Suppressor macrophage treated with lipopolysaccharide for 1 hour (primary cell): ENCODE measurements at regions not wholly inside any gene's neighbourhood (a gene's known extent, or its start where the extent isn't known, plus 50 kb on each side); places are given as distances from the start of the nearest gene placed in this dataset.

Experiments used
- DNase-seq, 3 donors: peaks; one replicate each; pipeline ENCODE4 v3.0.0-alpha.2; 2020 to 2022

DNA sequence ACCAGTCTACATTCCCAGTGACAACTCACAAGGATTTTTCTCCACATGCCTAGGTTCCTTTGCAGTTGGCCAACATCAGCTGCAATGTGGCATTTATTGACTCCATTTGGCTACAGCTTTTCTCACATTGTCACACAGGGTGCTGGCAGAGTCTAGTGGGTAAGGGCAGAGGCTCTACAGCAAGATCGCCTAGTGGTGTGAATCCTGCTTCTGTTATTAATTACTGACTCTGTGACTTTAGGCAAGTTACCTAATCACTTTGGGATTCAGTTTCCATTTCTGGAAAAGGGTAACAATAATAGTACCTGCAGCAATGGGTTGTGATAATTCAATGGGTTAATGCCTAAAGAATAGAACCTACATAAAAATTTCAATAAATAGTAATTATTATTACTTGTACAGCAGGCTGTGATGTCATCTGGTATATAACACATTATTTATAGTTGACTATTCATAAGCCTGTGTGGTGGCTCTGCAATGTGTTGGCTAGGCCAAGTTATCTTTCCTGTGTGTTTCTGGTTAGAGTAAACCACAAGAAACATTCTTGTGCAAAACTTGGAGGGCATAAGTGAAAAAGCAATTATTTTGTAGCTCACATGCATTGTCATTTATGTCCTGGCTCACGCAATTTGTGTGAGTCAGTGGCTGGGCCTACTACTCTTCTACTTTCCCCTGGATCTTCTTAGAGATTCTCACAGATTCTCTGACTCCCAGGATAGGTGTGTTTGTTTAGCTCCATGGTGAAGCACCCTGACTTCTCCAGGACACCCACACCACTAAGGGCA, 59.5 kb downstream of the PTGS2 start:
- DNase-seq: peak; percentile 59 to 90 (median 71)

DNA sequence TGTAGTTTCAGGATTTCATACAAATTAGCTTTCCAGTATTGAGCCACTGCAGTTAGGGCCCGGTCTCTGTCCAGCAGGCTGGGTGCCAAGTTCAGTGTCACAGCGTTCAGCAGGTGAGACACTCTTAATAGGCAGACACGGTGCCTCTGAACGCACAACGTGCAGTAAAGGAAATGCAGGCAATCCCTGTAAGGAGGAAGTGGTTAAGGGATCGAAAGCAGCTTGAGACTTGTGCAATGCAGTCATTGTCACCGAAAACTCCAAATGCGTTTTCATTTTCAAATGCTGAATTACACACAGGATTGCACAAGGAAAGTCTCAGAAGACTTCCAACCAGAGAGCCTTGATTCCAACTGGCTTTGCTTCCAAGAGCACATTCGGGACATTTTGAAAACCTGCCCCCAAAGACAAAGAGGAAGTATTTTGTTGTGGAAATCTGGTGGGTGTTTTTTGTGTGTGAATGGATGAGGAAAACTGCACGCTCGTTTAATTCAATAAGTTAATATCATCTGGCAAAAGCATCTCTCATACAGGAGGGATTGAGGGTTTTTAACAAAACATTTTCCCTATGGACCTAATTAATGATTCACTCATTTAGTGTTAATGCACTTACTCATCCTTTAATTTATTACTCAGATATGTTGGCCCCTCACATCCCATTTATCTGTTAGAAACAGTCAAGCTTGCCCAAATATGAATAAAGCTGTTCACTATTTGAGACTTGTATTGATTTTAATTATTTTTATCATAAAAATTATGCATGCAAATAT, 61.6 kb downstream of the PTGS2 start:
- peak; percentile 91 to 99 (median 98) for DNase-seq

DNA sequence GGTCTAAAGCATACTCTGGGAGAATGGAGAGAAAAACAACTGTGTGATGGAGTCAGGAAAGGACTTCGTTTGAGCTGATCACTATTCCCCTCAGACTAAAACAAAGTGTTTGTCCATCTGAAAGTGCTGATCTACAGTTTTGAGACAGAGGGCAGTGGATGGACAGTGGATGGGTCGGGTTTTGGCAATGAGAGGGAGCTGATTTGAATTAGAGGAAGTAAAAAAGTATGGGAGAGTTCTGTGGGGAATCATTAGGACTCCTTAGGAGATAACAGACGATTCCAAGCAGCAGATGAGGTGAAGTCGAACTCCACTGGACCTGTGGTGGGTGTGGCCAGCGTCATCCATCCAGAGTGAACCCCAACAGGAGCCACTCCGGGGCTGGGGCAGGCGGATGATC, 62.3 kb downstream of the PTGS2 start:
- peak; percentile 55 to 75 (median 65) for DNase-seq

DNA sequence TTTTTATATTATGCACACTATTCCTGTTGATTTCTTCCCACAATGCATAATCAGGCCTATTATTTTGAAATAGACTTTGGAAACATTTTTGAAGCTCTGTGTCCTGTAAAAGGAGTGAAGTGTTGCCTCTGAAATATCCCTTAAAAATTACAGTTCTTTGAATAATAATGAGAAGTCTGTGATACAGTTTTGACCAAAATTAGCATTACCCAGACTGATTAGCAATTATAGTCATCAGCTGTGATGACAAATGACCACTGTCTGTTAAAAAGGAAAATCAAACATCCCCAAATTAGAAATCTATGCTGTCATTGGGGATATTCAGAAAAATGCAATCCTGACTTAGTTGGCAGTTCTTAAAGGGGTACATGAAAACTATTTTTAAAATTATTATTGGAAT, 63.7 kb downstream of the PTGS2 start:
- DNase-seq: peak; percentile 51 to 89 (median 81)

DNA sequence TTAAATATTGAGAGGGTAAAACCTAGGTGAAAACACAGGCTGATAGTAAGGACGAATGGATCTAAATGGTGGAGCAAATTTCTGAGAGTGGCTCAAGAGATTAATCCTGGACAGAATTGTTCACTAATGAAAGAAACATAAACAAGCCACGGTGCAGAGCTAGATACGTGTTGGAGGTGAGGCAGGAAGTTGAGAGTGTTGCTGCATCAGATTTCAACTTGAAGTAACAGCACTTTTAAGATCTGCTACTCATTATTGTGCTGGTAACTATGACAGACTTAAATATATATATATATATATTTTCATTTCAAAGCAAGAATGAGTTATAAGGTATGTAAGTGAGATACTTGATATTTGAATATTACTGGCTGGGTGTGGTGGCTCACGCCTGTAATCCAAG, 64.9 kb downstream of the PTGS2 start:
- DNase-seq: no peak

DNA sequence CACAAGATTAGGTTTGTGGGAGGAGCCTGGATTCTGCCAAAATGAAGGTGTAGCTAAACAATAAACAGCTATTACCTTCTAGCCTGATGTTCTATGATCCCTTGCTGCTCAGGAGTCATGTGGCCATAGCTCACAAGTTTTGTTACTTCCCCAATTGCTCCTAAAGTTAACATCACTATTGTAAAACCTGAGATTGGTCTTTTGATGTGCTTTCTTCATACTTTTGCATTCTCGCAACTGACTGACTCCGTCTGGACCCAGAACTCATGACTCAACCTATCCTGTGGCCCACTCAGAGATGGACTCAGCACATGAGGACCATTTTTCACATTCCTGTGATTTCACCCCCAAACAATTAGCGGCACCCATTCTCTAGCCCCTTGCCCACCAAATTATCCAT, 69.1 kb downstream of the PTGS2 start:
- DNase-seq: peak in 2 of 3 donors; percentile 11 to 50

DNA sequence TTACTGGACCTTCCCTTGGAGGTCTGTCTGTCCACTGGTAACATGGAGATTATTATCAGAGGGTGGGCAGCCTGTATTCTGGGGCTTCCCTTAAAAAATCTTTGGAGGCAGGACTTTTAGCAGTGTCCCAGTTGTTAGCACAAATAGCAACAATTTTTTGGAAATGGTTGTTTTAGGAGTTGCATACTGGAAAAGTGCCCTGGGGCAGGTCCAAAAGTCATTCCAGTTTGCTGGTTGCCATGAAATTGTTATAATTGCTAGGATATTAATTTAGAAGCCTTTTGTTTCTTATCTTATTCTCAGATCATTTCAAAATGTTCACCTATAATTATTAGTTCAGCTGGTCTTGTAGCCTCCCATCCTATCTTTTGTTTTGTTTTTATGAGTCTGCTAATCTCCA, 71.0 kb downstream of the PTGS2 start:
- no peak for DNase-seq

DNA sequence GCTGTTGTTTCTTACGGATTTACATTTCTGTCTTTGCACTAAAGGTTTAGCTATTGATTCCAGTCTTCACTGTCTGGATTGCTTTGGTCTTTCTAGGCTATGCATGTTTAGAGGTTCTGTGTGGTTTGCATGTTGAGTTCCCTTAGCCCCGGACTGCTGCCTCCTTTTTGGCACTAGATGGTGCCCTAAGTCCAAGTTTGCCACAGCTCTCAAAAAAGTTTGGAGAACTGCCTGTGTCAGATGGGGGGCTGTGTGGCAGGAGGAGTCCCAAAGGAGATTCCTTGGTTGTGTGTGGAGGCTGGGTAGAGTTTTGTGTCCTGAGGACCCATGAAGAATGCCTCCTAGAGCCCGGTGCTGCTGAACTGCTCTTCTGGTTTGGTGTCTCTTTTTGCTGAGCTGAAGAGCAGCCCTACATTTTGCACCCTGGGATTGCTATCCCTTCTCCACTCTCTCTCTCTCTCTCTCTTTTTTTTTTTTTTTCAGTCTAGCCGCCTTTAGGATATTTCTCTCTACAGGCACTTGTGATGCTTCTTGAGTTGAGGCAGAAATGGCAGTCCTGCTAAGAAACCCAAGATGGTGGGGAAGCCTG, 74.4 kb downstream of the PTGS2 start:
- DNase-seq: peak; percentile 81 to 83 (median 81)

DNA sequence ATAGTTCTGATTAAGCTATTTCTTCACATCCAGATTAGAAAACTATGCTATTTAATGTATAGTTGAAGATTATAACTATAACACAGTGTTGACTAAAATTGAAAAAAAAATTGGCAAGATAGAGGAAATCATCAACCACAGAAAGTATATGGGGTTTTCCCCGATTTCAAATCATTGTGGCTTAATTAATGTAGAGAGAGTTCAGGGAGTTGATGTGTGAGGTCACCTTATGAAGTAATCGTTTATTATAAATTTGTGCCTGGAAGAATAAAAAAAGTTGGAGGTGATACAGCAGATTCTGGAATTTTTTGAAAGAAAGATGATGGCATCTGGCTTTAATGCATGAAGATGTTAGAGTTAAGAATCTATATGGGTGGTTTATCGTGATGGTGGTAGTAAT, 84.3 kb downstream of the PTGS2 start:
- peak; percentile 55 to 81 (median 71) for DNase-seq

DNA sequence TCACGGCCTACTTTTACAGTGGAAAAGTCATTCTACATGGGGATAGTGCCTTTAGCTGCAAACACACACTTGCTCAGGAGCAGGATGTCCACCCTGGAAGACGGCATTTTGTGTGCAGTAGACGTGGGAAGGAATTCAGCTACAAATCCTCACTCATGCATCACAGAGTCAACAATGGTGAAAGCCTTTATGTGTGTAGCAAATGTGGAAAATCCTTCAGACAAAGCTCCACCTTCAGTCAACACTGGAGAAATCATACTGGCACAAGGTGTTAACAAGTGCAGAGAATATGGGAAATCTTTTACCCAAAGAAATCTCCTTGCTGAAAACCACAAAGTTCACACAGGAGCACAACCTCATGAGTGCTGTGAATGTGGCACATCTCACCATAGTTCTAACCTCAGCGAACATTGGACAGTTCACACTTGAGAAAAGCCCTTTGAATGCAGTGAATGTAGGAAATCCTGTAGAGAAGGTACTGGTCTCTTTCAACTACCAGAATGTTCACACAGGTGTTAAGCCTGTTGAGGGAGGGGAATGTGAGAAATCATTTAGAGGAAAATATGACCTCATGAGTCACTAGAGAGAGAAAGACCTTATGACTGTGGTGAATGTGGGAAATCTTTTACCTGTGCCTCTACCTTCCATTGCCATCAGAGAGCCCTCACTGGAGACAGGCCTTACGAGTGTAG, 101.8 kb downstream of the PTGS2 start:
- no peak for DNase-seq

DNA sequence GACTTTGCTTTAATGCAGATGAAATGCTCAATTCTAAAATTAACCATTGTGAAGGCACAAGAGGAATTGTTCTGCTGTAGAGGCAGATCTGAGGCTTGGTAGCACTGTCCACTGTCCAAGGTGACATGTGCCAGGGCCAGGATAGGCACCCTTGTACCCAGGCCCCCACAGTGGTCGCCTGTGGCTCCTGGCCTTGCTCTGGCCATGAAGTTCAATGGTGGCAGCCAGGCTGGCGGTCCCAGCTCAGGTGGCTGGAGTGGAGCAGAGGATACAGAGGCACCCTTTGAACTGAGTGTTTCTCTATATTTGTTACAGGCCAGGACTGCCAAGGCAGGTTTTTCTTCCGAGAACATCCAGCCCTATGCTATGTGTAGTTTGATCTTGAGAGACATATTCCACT, 102.6 kb downstream of the PTGS2 start:
- no peak for DNase-seq

DNA sequence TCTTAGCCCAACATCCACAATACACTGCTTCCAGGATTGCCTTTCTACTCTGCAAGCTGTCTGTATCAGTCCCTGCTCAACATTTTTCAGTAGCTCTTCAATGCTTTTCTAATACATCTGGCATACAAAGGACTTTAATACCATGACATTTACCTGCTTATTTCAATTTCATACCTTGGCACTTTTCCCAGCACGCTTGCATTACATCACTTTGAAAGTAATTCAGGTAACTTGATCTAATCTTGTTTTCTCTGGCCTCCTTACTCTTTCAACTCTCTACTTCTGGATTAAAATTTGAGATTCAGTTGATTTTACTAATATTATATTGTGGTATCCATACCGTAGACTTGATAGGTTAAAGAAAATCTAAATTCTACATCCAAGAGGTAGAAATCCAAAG, 103.0 kb downstream of the PTGS2 start:
- DNase-seq: no peak

DNA sequence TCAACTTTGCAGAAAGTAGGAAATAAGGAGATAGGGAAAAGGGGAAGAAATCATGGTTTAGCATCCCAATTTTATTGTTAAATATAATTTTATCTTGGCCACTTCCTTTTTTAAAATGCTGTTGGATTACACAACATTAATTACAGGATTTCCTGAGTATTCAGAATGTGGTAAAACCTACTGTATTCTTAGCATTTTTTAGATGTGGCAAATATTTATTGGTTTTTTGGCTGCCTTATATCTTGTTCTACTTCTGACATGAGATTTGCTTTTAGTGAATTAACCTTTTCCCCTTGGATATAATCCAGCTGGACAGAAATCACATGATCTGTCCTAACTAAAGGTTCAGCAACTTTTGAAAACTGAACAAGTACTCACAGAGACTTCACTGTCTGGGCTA, 104.9 kb downstream of the PTGS2 start:
- DNase-seq: peak in 2 of 3 donors; percentile 37 to 41

DNA sequence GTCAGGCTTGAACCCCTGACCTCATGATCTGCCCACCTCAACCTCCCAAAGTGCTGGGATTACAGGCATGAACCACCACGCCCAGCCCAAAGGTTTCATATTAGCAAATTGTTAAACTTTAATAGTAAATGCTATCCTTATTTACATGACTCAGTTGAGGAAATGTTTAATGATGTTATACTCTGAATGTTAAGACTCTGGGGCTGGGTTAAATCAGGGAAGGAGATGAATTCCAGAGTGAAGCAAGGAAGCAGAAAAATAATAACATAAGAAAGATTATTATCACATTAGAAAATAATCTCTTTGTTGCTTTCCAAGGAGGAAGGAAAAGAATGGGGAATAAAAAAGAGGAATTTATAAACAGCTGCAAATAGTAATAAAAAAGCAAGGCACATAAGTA, 105.3 kb downstream of the PTGS2 start:
- DNase-seq: no peak

DNA sequence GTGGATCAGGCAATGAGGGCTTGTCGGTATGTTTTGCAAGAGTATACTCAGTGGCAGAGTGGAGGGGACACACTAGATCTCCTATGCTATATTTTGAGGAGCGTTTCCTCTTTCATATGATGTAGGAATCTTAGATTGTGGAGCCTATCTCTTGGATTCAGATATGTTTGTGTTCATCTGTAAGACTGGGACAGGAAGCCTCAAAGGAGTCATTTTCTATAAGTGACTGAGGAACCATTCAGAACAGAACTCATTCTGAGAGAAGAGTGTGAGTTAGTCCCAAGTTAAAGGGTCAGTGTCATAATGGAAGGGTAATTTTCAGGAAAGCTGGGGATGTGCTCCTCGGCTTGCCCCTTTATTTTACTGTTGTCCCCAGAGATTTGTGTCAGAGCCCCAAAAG, 107.7 kb downstream of the PTGS2 start:
- no peak for DNase-seq

DNA sequence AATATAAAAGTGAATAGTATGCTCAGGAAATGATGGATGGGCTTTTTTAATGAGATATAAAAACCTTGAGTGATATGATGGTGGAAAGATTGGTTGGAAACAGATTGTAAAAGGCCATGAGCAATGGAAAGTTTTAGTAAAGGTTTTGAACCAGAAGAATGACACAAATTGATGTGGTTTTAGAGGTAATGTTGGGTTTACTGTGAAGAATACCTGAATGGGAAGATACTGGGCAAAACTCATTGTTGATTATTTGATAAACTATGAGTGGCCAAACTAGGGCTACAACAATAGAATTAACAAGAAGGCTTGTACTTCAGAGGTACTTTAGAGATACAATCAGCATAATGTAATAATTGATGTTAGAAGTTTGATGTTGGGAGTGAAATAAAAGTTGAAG, 108.5 kb downstream of the PTGS2 start:
- DNase-seq: no peak

DNA sequence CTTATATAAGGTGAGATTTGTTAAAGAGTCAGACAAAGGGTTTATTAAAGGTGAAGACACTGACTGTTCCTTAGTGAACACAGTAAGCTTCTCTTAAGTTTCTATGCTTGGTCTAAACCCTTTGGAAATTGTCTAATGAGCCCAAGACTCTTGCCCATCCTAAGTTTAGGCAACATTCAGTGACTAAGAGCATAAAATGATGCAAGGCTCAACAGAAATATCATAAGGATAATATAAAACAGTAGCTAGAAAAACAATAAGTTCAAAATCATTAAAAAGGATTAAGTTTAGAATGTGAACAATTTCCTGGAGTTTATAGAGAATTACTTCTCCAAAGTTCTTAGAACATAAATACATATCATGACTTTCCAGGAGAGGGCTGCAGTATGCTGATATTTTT, 108.9 kb upstream of the PDC start:
- DNase-seq: no peak

DNA sequence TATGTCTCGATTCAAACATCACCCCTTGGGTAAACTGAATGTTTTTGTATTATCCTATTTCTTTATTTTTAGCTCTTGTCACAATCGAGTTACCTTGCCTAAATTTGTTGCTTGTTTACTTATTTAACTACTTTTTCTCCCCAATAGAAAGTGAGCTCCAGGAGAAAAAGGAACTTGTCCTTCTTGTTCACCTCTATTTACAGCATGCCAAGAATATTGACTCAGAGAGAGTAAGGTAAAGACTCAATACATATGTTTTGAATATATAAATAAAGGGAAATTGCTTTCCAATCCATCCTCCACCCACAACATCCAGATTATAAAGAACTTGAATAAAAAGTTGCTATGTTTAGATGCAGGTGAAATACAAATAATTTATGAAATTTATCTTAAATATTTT, 107.3 kb upstream of the PDC start:
- DNase-seq: no peak

DNA sequence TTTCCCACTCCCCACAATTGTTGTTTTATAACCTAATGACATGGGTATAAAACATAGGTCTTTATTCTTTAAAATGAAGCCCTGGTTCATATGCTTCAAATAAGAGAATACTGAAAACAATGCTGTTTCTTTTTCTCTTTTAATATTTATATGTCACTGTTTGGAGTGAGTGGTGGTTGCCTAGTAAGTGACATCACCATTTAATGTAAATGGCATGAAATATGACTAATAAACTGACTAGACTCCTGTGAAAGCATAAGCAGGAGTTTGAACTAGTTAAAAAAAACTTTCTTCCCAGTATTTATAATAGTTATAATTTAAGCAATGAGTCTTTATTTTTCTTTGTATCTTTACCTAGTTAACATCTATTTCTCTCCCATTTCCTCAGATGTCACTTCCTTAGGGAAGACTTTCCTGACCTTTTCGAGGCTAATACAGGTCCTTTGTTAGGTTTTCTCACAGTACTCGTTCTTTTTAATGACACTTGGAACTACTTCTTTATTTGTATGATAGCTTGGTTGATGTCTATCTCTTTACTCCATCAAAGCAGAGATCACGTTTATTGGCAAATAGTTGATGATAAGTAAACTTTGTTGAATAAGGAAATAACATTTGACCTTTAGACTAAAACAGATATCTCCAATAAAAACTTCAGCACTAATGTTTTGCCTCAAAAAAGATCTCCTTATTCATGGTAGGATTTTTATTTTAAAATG, 105.4 kb upstream of the PDC start:
- peak in 2 of 3 donors; percentile 12 to 52 for DNase-seq

DNA sequence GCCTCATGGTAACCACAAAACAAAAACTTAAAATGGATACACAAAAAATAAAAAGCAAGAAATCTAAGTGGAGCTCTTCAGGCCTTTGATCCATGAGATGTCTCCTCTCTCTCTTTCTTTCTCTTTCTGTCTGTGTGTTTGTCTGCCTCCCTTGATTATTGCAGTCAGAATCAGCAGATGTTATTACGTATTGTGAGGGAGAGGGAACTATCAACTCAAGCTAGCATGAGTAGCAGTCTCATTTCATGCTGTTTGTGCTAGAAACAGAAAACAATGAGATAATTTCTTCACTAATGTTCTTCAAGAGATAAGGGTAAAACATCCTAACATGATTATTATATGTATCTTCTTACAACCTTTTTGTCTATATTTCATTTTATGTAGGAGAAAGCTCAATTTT, 103.7 kb upstream of the PDC start:
- DNase-seq: no peak

DNA sequence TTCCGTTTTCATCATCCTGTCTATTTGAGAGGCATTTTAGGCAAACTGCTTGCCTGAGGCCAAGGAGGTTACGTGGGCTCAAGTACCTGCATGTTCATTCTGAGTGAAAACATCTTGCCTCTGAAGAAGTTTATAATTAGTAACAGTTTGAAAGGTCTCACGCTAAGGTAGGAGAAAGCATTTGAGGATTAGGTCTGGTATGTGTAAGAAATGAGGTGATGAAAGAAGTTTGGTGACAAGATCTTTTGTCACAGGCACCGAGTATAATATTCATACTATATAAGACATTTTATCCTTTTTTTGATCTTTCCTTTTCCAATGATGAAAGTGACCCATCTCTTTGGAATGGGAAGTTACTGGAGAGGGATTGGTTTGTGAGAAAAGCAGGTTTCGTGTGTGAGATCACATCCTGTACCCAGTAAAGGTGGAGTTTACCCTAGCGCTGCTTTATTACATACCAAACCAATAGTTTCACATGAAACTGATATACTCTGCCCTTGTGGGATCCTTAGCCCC, 98.7 kb upstream of the PDC start:
- DNase-seq: no peak

DNA sequence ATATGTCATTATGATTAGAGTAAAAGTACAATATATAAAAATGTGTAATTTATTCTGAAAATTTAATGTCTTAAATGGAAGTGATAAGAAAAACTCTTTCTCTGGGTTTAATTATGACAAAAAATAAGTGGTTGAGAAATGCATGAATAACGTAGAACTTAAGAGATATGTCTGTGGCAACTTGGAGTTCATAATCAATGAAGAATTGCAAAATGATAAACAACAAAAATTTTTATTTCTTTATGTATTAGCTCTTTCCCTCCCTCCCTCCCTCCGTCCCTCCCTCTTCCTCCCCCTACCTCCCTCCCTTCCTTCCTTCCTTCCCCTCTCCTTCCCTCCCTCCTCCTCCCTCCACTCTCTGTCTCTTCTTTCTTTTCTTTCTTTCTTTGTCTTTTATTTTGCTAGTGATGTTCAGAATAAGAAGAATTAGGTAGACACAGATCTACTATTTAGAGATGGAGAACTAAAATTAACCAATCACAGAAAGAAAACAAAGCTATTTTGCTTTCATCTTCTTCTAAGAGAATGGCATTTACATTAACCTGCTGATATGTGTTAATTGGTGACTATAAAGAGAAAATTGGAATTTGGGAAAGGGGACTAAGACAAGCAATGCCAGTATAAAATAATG, 96.3 kb upstream of the PDC start:
- no peak for DNase-seq
